Stimulated activated CD8-positive, alpha-beta memory T cell treated with anti-CD3 and anti-CD28 coated beads, Interleukin-7, amount 100 ng/mL, for 24 hours (primary cell): ENCODE measurements at regions not wholly inside any gene's neighbourhood (a gene's known extent, or its start where the extent isn't known, plus 50 kb on each side); places are given as distances from the start of the nearest gene placed in this dataset.
"Not testable (repeated sequence)": the region's sequence is repeated elsewhere in the genome, so short reads cannot be mapped to it uniquely, and the experiment has no call there.

Source experiments
- DNase-seq: peaks from one replicate; pipeline ENCODE4 v3.0.0-alpha.2; 2020; ENCODE audit warnings: low read depth

DNA sequence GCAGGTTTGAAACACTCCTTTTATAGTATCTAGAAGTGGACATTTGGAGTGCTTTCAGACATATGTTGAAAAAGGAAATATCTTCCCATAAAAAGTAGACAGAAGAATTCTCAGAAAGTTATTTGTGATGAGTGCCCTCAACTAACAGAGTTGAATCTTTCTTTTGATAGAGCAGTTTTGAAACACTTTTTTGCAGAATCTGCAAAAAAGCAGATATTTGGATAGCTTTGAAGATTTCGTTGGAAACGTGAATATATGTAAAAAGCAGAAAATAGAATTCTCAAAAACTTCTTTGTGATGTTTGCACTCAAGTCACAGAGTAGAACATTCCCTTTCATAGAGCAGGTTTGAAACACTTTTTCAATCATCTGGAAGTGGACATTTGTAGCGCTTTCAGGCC is 676.4 kb upstream of the ZNF337 start:
- DNase-seq, result not testable (repeated sequence)

DNA sequence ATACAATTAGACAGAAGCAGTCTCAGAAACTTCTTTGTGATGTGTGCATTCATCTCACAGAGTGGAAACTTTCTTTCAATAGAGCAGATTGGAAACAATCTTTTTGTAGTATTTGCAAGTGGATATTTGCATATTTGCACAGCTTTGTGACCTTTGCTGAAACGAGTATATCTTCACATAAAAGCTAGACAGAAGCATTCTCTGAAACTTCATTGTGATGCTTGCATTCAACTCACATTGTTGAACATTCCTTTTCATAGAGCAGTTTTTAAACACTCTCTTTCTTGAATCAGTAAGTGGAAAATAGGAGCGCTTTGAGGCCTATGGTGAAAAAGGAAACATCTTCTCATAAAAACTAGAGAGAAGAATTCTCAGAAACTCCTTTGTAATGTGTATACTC is 657.9 kb upstream of the ZNF337 start:
- no peak for DNase-seq

DNA sequence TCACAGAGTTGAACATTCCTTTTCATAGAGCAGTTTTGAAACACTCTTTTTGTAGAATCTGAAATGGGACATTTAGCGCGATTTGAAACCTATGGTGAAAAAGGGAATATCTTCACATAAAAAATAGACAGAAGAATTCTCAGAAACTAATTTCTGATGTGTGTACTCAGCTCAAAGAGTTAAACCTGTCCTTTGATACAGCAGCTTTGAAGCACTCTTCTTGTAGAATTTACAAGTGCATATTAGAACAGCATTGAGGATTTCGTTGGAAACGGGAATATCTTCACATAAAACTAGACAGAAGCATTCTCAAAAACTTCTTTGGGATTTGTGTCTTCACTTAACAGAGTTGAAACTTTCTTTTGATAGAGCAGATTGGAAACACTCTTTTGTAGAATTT is 650.7 kb upstream of the ZNF337 start:
- no peak for DNase-seq

GRCh38 chr20:26340460-26341065 is 643.9 kb upstream of the ZNF337 start:
- not testable (repeated sequence) for DNase-seq

GRCh38 chr20:26324177-26324576 is 627.5 kb upstream of the ZNF337 start:
- no peak for DNase-seq

DNA sequence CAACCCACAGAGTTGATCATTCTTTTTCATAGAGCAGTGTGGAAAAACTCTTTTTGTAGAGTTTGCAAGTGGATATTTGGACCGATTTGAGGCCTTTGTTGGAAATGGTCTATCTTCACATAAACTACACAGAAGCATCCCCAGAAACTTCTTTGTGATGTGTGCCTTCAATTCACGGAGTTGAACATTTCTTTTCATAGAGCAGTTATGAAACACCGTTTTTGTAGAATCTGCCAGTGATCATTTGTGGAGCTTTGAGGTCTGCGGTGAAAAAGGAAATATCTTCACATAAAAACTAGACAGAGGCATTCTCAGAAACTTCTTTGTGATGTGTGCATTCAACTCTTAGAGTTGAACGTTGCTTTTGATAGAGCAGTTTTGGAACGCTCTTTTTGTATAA is 618.4 kb upstream of the ZNF337 start:
- DNase-seq, result no peak

DNA sequence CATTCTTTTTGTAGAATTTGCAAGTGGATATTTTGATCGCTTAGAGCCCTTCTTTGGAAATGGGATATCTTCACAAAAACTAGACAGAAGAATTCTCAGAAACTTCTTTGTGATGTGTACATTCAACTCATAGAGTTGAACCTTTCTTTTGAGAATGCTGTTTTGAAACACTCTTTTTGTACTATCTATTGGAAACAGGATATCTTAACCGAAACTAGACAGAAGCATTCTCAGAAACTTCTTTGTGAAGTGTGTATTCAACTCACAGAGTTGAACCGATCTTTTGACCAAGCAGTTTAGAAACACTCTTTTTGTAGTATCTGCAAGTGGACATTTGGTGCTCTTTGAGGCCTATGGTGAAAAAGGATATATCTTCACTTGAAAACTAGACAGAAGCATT is 613.1 kb upstream of the ZNF337 start:
- DNase-seq, result not testable (repeated sequence)

- no peak for DNase-seq
Observed at GRCh38 chr20:26308961-26309360, 612.3 kb upstream of the ZNF337 start.

- no peak for DNase-seq
Observed at GRCh38 chr20:26295006-26295405, 598.4 kb upstream of the ZNF337 start.

DNA sequence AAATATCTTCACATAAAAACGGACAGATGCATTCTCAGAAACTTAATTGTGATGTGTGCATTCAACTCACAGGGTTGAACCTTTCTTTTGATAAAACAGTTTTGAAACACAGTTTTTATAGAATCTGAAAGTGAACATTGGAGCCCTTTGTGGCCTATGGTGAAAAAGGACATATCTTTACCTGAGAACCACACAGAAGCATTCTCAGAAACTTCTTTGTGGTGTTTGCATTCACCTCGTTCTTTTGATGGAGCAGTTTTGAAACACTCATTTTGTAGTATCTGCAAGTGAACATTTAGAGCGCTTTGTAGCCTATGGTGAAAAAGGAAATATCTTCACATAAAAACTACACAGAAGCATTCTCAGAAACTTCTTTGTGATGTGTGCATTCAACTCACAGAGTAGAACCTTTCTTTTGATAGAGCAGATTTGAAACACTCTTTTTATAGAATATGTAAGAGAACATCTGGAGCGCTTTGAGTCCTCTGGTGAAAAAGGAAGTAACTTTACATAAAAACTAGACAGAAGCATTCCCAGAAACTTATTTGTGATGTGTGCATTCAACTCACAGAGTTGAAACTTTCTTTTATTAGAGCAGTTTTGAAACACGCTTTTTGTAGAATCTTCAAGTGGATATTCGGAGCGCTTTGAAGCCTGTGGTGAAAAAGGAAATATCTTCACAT is 591.9 kb upstream of the ZNF337 start:
- not testable (repeated sequence) for DNase-seq

DNA sequence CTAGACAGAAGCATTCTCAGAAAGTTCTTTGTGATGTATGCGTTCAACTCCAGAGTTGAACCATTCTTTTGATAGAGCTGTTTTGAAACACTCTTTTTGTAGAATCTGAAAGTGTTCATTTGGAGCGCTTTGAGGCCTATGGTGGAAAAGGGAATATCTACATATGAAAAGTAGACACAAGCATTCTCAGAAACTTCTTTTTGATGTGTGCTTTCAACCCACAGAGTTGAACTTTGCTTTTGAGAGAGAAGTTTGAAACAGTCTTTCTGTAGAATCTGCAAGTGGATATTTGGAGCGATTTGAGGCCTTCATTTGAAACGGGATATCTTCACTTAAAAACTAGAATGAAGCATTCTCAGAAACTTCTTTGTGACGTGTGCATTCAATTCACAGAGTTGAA is 582.6 kb upstream of the ZNF337 start:
- DNase-seq, result no peak

DNA sequence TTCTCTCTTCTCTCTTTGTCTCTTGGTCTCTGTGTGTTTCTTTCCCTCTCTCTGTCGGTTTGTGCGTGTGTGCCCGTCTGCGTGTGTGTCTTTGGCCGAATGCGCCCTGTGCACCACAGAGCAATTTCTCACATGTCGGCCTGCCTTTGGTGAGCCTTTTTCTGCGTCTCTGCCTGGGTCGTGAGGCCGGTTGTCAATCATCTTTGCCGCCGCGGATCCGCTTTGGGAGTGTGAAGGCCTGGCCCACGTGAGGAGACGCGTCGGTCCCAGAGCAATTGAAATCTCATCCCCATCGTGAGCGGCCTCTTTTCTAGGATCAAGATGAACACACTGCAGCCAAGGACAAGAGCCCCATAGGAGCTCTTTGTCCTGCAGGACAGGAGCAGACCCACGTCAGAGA is 580.7 kb upstream of the ZNF337 start:
- DNase-seq, result no peak

GRCh38 chr20:26276554-26277210 is 580.0 kb upstream of the ZNF337 start:
- no peak for DNase-seq

DNA sequence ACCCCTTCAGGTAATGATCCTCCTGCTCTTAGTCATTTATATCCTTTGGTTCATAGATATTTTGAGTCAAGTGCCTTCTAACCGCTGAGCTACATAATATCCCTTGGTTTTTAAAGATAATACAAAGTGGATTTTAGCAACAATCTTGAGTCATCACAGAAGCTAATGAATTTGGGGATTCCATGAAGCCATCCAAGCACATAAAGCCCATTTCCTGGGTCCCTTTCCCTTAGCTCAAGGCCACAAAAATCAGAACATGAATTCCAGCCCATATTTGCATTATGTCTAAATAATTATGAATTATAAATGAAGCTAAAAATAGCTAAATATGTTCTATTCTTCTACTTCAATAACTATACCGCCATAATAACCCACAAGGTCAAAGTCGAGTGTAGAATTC is 572.1 kb upstream of the ZNF337 start:
- DNase-seq, result not testable (repeated sequence)

DNA sequence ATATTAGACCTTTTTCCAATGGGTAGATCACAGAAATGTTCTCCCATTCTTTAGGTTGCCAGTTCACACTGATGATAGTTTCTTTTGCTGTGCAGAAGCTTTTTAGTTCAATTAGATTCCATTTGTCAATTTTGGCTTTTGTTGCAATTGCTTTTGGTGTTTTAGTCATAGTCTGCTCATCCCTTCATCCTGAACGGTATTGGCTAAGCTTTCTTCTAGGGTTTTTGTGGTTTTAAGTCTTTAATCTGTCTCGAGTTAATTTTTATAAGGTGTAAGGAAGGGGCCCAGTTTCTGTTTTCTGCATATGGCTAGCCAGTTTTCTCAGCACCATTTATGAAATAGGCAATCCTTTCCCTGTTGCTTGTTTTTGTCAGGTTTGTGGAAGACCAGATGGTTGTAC is 564.3 kb upstream of the ZNF337 start:
- not testable (repeated sequence) for DNase-seq

- not testable (repeated sequence) for DNase-seq
Observed at GRCh38 chr20:26252311-26252975, 555.8 kb upstream of the ZNF337 start.

GRCh38 chr20:26251376-26251775 is 554.7 kb upstream of the ZNF337 start:
- DNase-seq, result not testable (repeated sequence)

DNA sequence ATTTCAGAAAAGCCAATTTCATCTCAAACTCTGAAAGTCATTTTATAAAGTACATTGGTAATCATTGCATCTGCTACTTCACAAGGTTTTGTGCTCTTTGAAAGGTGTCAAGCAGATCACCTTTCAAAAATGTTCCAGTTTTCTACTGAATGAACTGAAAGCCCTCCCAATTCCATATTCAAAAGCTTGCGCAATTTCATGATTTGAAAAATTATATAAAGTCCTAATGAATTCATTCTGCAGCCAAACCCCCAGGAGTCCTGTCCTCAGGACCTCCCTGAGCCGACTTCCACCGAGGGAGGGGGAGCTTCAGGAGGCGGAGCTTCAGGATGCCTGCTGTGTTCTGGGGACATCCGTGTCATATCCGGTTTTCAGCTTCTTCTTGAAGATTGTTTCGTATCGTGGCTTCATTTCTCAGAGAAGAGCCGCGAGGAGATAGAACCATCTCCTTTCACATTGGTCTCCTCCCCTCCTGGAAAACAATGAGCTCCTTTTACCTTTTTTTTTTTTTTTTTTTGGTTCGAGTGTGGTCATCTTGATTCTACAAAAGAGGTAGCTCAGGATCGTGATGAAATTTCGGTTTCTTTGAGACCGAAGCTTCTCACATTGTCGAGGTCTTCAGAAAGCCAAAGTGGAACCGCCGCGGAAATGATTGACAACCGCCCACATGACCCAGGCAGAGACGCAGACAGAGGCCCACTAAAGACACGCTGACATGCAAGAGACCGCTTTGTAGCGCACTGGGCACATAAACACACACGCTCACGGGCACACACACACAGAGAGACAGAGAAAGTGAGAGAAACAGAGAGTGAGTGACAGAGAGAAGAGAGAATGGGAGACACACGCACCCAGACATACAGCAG is 553.8 kb upstream of the ZNF337 start:
- not testable (repeated sequence) for DNase-seq

GRCh38 chr20:26243731-26244130 is 547.1 kb upstream of the ZNF337 start:
- no peak for DNase-seq

GRCh38 chr20:26220609-26221008 is 524.0 kb upstream of the ZNF337 start:
- not testable (repeated sequence) for DNase-seq

DNA sequence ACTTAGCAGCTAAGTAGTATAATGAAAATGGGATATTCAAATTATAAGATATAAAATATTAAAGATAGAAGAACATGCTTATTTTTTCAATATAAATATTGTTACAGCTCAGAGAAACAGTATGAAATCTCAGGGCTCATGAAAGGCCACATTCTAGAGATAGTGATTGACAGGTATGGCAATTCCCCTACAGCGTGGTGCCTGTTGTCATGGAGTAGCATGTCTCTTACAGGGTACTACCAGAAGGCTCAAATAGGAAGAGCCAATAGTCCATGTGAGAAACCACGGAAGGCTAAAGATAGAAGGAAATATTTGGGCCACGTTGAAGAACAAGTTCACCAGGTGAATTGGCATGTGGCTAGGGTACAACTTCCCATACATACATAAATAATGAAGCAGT is 522.9 kb upstream of the ZNF337 start:
- DNase-seq, result not testable (repeated sequence)

DNA sequence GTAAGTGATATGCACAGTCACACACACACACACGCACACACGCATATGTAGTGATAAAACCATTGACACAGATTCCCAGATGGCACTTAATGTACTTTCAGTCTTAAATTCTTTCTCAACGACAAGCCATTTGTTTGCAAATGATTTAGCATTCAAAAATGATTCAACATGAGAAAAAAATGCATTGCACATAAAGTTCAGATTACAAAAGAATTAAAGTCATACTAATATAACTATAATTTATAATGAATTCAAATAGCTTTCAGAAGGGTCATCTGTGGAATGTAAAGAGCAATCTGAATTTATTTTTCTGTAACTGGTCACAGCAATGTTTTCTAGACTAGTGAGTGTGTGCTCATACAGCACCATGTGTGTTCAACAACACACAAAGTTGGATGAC is 521.6 kb upstream of the ZNF337 start:
- DNase-seq, result no peak
